KMS-11 (cell line): ENCODE measurements at regions not wholly inside any gene's neighbourhood (a gene's known extent, or its start where the extent isn't known, plus 50 kb on each side); places are given as distances from the start of the nearest gene placed in this dataset.

Experiments
- H2AFZ ChIP-seq: fragments of 200-600 bp; sonication (generic); 2 replicates; pipeline ENCODE4 v1.6.1; 2016; ENCODE audit warnings: antibody characterized with exemption, mixed run types, low read depth
- H3K27ac ChIP-seq: fragments of 200-600 bp; sonication (generic); 2 replicates; pipeline ENCODE4 v1.6.1; 2016; ENCODE audit warnings: mild to moderate bottlenecking, mixed run types
- H3K27me3 ChIP-seq: fragments of 200-600 bp; sonication (generic); 2 replicates; pipeline ENCODE4 v1.6.1; 2017; ENCODE audit warnings: mild to moderate bottlenecking, low read depth, mixed run types, moderate library complexity; ENCODE audit not compliant: insufficient read depth
- H3K36me3 ChIP-seq: fragments of 200-600 bp; sonication (generic); 2 replicates; pipeline ENCODE4 v1.6.1; 2017; ENCODE audit warnings: mild to moderate bottlenecking, mixed run types; ENCODE audit not compliant: insufficient read depth
- H3K4me1 ChIP-seq: fragments of 200-600 bp; sonication (generic); 2 replicates; pipeline ENCODE4 v1.6.1; 2016; ENCODE audit warnings: mild to moderate bottlenecking, low read depth, mixed run types; ENCODE audit not compliant: poor library complexity, severe bottlenecking
- H3K4me2 ChIP-seq: fragments of 200-600 bp; sonication (generic); 2 replicates; pipeline ENCODE4 v1.7.0; 2016; ENCODE audit warnings: mild to moderate bottlenecking, mixed run types
- H3K4me3 ChIP-seq: fragments of 200-600 bp; sonication (generic); IDR thresholded peaks from 2 replicates; pipeline ENCODE4 v1.6.1; 2017; ENCODE audit warnings: low read depth, low read length, mixed read lengths; ENCODE audit not compliant: insufficient read depth
- H3K79me2 ChIP-seq: fragments of 200-600 bp; sonication (generic); 2 replicates; pipeline ENCODE4 v1.6.1; 2016; ENCODE audit warnings: low read depth, mixed run types; ENCODE audit not compliant: insufficient read depth
- H3K9ac ChIP-seq: fragments of 200-600 bp; sonication (generic); 2 replicates; pipeline ENCODE4 v1.6.1; 2016; ENCODE audit warnings: mild to moderate bottlenecking, mixed run types
- H4K20me1 ChIP-seq: fragments of 200-600 bp; sonication (generic); 2 replicates; pipeline ENCODE4 v1.6.1; 2016; ENCODE audit warnings: mild to moderate bottlenecking, mixed run types; ENCODE audit not compliant: insufficient read depth
- CTCF ChIP-seq: fragments of 200-600 bp; sonication (generic); conservative IDR thresholded peaks from 2 replicates; pipeline ENCODE4 v1.6.1; 2017; ENCODE audit warnings: low read depth, mild to moderate bottlenecking, antibody characterized with exemption, low read length, moderate library complexity, mixed read lengths

- H3K4me3 ChIP-seq, result no peak overlapping the region
- no peaks in the 10 kb centered on the region for H4K20me1 ChIP-seq
- H3K79me2 ChIP-seq, result no peaks in the 10 kb centered on the region
- peaks cover 3% of the 10 kb centered on the region for H3K4me1 ChIP-seq
- H3K9ac ChIP-seq, result no peak overlapping the region
- H3K4me2 ChIP-seq, result no peak overlapping the region
- H3K27ac ChIP-seq, result no peak overlapping the region
- H3K27me3 ChIP-seq, result no peaks in the 10 kb centered on the region
- TF ChIP-seq CTCF, result no peak
- no peak overlapping the region for H2AFZ ChIP-seq
- H3K36me3 ChIP-seq, result no peaks in the 10 kb centered on the region
Observed at GRCh38 chr1:208917723-208918122, 665.8 kb upstream of the CAMK1G start.

- H3K36me3 ChIP-seq, result no peaks in the 10 kb centered on the region
- H3K79me2 ChIP-seq, result no peaks in the 10 kb centered on the region
- no peak overlapping the region for H3K27ac ChIP-seq
- no peak for TF ChIP-seq CTCF
- no peak overlapping the region for H3K4me3 ChIP-seq
- no peaks in the 10 kb centered on the region for H3K27me3 ChIP-seq
- no peak overlapping the region for H3K4me2 ChIP-seq
- no peaks in the 10 kb centered on the region for H4K20me1 ChIP-seq
- H2AFZ ChIP-seq, result no peak overlapping the region
- H3K4me1 ChIP-seq, result peaks cover 3% of the 10 kb centered on the region
- H3K9ac ChIP-seq, result no peak overlapping the region
Observed at GRCh38 chr1:208918160-208918559, 665.4 kb upstream of the CAMK1G start.

DNA sequence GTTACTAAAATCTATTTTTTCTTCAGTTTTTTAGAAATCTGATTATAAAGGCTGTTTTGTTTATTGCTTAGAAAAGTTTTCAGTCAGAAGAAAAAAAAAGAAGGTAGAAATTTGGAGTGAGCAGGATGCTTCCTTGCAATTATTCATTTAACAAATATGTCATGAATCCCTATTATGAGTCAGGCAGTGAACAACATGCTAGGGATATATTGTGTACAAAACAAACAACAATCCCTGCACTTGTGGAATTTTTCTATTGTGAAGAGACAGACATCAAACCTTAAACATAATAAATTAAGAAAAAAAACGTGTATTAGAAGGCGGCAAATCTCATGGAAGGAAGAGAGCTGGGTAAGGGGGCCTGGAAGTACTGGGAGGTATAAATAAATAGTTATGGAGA lies 664.1 kb upstream of the CAMK1G start:
- H3K27ac ChIP-seq, result no peak overlapping the region
- H3K79me2 ChIP-seq, result no peaks in the 10 kb centered on the region
- no peaks in the 10 kb centered on the region for H4K20me1 ChIP-seq
- no peaks in the 10 kb centered on the region for H3K36me3 ChIP-seq
- H3K4me2 ChIP-seq, result no peak overlapping the region
- H3K27me3 ChIP-seq, result no peaks in the 10 kb centered on the region
- H2AFZ ChIP-seq, result no peak overlapping the region
- H3K4me3 ChIP-seq, result no peak overlapping the region
- peaks cover 3% of the 10 kb centered on the region for H3K4me1 ChIP-seq
- no peak overlapping the region for H3K9ac ChIP-seq
- TF ChIP-seq CTCF, result no peak

DNA sequence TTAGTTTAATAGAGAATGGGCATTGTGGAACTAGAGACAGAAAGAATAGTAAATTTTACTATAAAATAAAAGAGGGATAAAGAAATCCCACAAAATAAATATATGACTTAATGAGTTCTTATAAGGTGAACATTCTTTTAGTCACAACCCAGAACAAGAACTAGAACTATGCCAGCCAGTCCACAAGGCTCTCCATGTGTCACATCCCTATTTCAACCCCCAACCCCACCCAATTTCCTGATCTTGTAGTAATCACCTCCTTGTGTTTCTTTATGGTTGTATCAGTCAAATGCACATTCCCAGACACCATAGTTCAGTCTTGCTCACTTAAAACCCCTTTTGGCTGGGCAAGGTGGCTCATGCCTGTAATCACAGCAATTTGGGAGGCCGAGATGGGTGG lies 662.3 kb upstream of the CAMK1G start:
- Histone ChIP-seq H4K20me1 (no peaks in the 10 kb centered on the region), H3K27me3 (no peaks in the 10 kb centered on the region), H2AFZ (no peak overlapping the region), H3K4me2 (no peak overlapping the region), H3K9ac (no peak overlapping the region), H3K4me3 (no peak overlapping the region), H3K27ac (no peak overlapping the region), H3K4me1 (peaks cover 3% of the 10 kb centered on the region), H3K36me3 (no peaks in the 10 kb centered on the region), H3K79me2 (no peaks in the 10 kb centered on the region)
- no peak for TF ChIP-seq CTCF

DNA sequence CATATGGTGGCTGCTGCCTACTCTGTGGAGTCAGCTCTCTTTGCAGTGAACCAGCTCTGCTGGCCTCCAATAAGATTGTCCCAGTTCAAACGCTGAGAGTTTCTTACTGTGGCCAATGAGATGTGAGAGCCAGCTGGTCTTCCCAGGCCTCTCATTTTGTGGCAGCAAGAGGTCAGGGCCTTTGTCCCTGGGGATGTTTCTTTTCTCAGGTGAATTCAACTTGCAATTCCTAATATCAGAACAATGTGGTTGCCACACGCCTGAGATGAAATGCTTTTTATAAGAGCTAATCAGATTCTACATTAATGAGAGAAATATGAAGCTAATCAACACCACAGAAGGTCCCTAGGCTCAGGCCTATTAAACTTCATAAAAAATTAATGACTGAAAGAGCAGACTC lies 660.1 kb upstream of the CAMK1G start:
- Histone ChIP-seq H3K4me1 (no peaks in the 10 kb centered on the region), H2AFZ (no peak overlapping the region), H3K9ac (no peak overlapping the region)

More for the DNA sequence above, 660.1 kb upstream of the CAMK1G start:
- Histone ChIP-seq H3K4me3 (no peak overlapping the region), H3K27ac (no peak overlapping the region), H3K36me3 (no peaks in the 10 kb centered on the region), H3K4me2 (no peak overlapping the region), H4K20me1 (no peaks in the 10 kb centered on the region), H3K27me3 (no peaks in the 10 kb centered on the region), H3K79me2 (no peaks in the 10 kb centered on the region)
- no peak for TF ChIP-seq CTCF
